Pancreas (tissue), 10 donors: ENCODE measurements at regions not wholly inside any gene's neighbourhood (a gene's known extent, or its start where the extent isn't known, plus 50 kb on each side); places are given as distances from the start of the nearest gene placed in this dataset.
A peak's percentile ranks its signal among the peaks of the same experiment; 100 is the strongest.
"Not testable (repeated sequence)": the region's sequence is repeated elsewhere in the genome, so short reads cannot be mapped to it uniquely, and the experiment has no call there.

Experiments used
- ATAC-seq, 4 donors: fragments of 200-7000 bp; cut with Tn5 transposase; one replicate each; pipeline versions ENCODE4 v1.8.0 to v1.9.1; 2020; ENCODE audit warnings: mild to moderate bottlenecking in 4 of 4, moderate library complexity in 4 of 4
- DNase-seq, 6 donors: peaks; one replicate each; pipeline ENCODE4 v3.0.0-alpha.2; 2020
- FAIRE-seq: peaks from 2 replicates; lab custom pipeline; 2012; peaks lifted over from hg19 to GRCh38; lab: Jason Lieb, UNC
- H3K27ac ChIP-seq, 4 donors: fragments of 200-600 bp; sonication (generic); 1 replicate in 3 of 4; 2 replicates in 1 of 4; pipeline versions ENCODE4 v1.5.0 to v1.8.0; 2020
- H3K27me3 ChIP-seq, 4 donors: fragments of 200-600 bp; one replicate each; pipeline ENCODE4 v1.8.0; 2021
- H3K36me3 ChIP-seq, 3 donors: fragments of 200-600 bp; sonication (generic) in 1 of 3; one replicate each; pipeline versions ENCODE4 v1.5.0 to v1.8.0; 2020 to 2021
- H3K4me1 ChIP-seq, 3 donors: fragments of 200-600 bp; one replicate each; pipeline ENCODE4 v1.8.0; 2021
- H3K4me3 ChIP-seq, 4 donors: fragments of 200-600 bp; sonication (generic) in 2 of 4; one replicate each; pipeline versions ENCODE4 v1.5.0 to v1.8.0; 2020 to 2021
- H3K9me3 ChIP-seq, 4 donors: fragments of 200-600 bp; one replicate each; pipeline ENCODE4 v1.8.0; 2021
- CTCF ChIP-seq, 4 donors: fragments of 200-600 bp; sonication (generic) in 3 of 4; IDR thresholded peaks; one replicate each; pipeline versions ENCODE4 v1.5.0 to v1.8.0; 2021; ENCODE audit warnings: antibody characterized with exemption in 4 of 4
- WGBS, 2 donors: extraction: QIAGEN DNeasy Blood & Tissue Kit; methylation state at CpG; one replicate each; pipeline ENCODE4 v1.1.7; 2013; 5-methylcytosine and 5-hydroxymethylcytosine counted together
- intact Hi-C, 3 donors: fragments of 100-400 bp; cut with DNase I; formaldehyde crosslinking; loops; one replicate each; pipeline versions ENCODE4 v1.11.1 to v1.14.2; 2022
- donor health status: healthy with polysubstance abuse.
- donor health status: DM: no; HTN: no; CAD: no; lungs with moderate emphysema.
- donor health status: DM: no; HTN: no; CAD: no.
- donor health status: control.
- donor health status: control.
- donor health status: Bipolar disorder and iron deficiency.
- donor health status: DM: yes; HTN: yes; CAD: no.
- donor health status: DM: no; HTN: no; CAD: no.
- donor health status: DM: no; HTN: no; CAD: no.
- donor health status: DM: yes; HTN: yes; CAD: no.

- FAIRE-seq (no peak), DNase-seq (no peak), ATAC-seq (peak; percentile 6 to 40 (median 29))
- no peak overlapping the region for H3K27ac ChIP-seq
- TF ChIP-seq CTCF (IDR thresholded peaks at IDR 0.05) = no peak
- peak overlapping the region in 1 of 4 donors; percentile 7 for H3K4me3 ChIP-seq
- H3K27me3 ChIP-seq = no peaks in the 10 kb centered on the region
- H3K4me1 ChIP-seq = no peaks in the 10 kb centered on the region
- H3K9me3 ChIP-seq = no peaks in the 10 kb centered on the region
- H3K36me3 ChIP-seq = no peaks in the 10 kb centered on the region
- intact Hi-C loops = no loop called here
- WGBS, 2 donors = 46 to 57% methylated on average over 3 of the region's 3 CpGs
These were observed 142.3 kb upstream of the CARMIL1 start for GRCh38 chr6:25136854-25137253.

GRCh38 chr6:25137480-25137879 lies 141.7 kb upstream of the CARMIL1 start:
- WGBS, 2 donors = 68 to 72% methylated on average over 7 of the region's 7 CpGs
- peak overlapping the region; percentile 10 to 73 (median 42) for H3K27ac ChIP-seq
- H3K27me3 ChIP-seq = no peaks in the 10 kb centered on the region
- no peaks in the 10 kb centered on the region for H3K4me1 ChIP-seq
- no peak for TF ChIP-seq CTCF (IDR thresholded peaks at IDR 0.05)
- ATAC-seq = peak in 1 of 4 donors; percentile 17
- no peaks in the 10 kb centered on the region for H3K36me3 ChIP-seq
- no peaks in the 10 kb centered on the region for H3K9me3 ChIP-seq
- DNase-seq = no peak
- peak overlapping the region in 3 of 4 donors; percentile 2 to 40 (median 37) for H3K4me3 ChIP-seq
- intact Hi-C loops = no loop called here
- no peak for FAIRE-seq

GRCh38 chr6:25137916-25138232 lies 141.3 kb upstream of the CARMIL1 start:
- H3K27ac ChIP-seq = peak overlapping the region; percentile 10 to 73 (median 42)
- H3K4me3 ChIP-seq = peak overlapping the region in 3 of 4 donors; percentile 2 to 40 (median 37)
- ATAC-seq (peak in 2 of 4 donors; percentile 36 to 44), DNase-seq (no peak), FAIRE-seq (no peak)
- H3K27me3 ChIP-seq = no peaks in the 10 kb centered on the region
- TF ChIP-seq CTCF (IDR thresholded peaks at IDR 0.05) = no peak
- intact Hi-C loops = no loop called here
- no peaks in the 10 kb centered on the region for H3K9me3 ChIP-seq
- no peaks in the 10 kb centered on the region for H3K36me3 ChIP-seq
- H3K4me1 ChIP-seq = no peaks in the 10 kb centered on the region
- 56 to 65% methylated on average over 5 of the region's 5 CpGs for WGBS, 2 donors

- H3K9me3 ChIP-seq = no peaks in the 10 kb centered on the region
- peak overlapping the region; percentile 2 to 40 (median 24) for H3K4me3 ChIP-seq
- FAIRE-seq (no peak), DNase-seq (peak in 1 of 6 donors; percentile 38), ATAC-seq (peak; percentile 45 to 87 (median 82))
- no peaks in the 10 kb centered on the region for H3K4me1 ChIP-seq
- no peak for TF ChIP-seq CTCF (IDR thresholded peaks at IDR 0.05)
- WGBS, 2 donors = 39 to 47% methylated on average over 7 of the region's 7 CpGs
- H3K36me3 ChIP-seq = no peaks in the 10 kb centered on the region
- intact Hi-C loops = no loop called here
- H3K27me3 ChIP-seq = no peaks in the 10 kb centered on the region
- H3K27ac ChIP-seq = peak overlapping the region in 2 of 4 donors; percentile 57 to 73
These were observed 140.8 kb upstream of the CARMIL1 start for GRCh38 chr6:25138233-25138933.

GRCh38 chr6:25138934-25139415 lies 140.2 kb upstream of the CARMIL1 start:
- intact Hi-C loops = no loop called here
- Histone ChIP-seq H3K36me3 (no peaks in the 10 kb centered on the region), H3K4me3 (peak overlapping the region in 3 of 4 donors; percentile 2 to 40 (median 37)), H3K4me1 (no peaks in the 10 kb centered on the region), H3K27ac (peak overlapping the region in 2 of 4 donors; percentile 57 to 73), H3K9me3 (no peaks in the 10 kb centered on the region), H3K27me3 (no peaks in the 10 kb centered on the region)
- FAIRE-seq = no peak
- no peak for DNase-seq
- WGBS, 2 donors = 14 to 16% methylated on average over 2 of the region's 2 CpGs
- TF ChIP-seq CTCF (IDR thresholded peaks at IDR 0.05) = no peak
- ATAC-seq = peak in 2 of 4 donors; percentile 17 to 40

- H3K36me3 ChIP-seq, H3K4me1 ChIP-seq, intact Hi-C loops, H3K27me3 ChIP-seq, H3K9me3 ChIP-seq, DNase-seq, H3K27ac ChIP-seq, FAIRE-seq: not testable (repeated sequence)
- peak overlapping the region in 2 of 4 donors; percentile 37 to 40 for H3K4me3 ChIP-seq
- WGBS, 2 donors = 53 to 67% methylated on average over 36 of the region's 36 CpGs
- ATAC-seq = peak in 2 of 4 donors; percentile 43 to 49
These were observed 139.6 kb upstream of the CARMIL1 start for GRCh38 chr6:25139608-25140007.
